Gastroesophageal sphincter (tissue), 4 donors: ENCODE measurements at regions not wholly inside any gene's neighbourhood (a gene's known extent, or its start where the extent isn't known, plus 50 kb on each side); places are given as distances from the start of the nearest gene placed in this dataset.

Experiments
- ATAC-seq: fragments of 150-250 bp; one replicate; pipeline ENCODE4 v1.9.1; 2016; ENCODE audit warnings: mild to moderate bottlenecking, moderate library complexity
- H3K27ac ChIP-seq, 4 donors: fragments of 200-600 bp; sonication (generic) in 3 of 4; 1 replicate in 3 of 4; 2 replicates in 1 of 4; pipeline ENCODE4 v1.5.1; 2016 to 2019
- H3K27me3 ChIP-seq: fragments of 200-600 bp; sonication (generic); one replicate; pipeline ENCODE4 v1.5.1; 2019
- H3K36me3 ChIP-seq, 2 donors: fragments of 200-600 bp; sonication (generic); one replicate each; pipeline ENCODE4 v1.5.1; 2019; ENCODE audit warnings: control low read depth in 1 of 2
- H3K4me1 ChIP-seq, 3 donors: fragments of 200-600 bp; sonication (generic); 1 replicate in 2 of 3; 2 replicates in 1 of 3; pipeline ENCODE4 v1.5.1; 2016 to 2019; ENCODE audit warnings: control low read depth in 2 of 3
- H3K4me3 ChIP-seq, 2 donors: fragments of 200-600 bp; sonication (generic); one replicate each; pipeline ENCODE4 v1.5.1; 2019; ENCODE audit warnings: mild to moderate bottlenecking in 1 of 2, moderate library complexity in 1 of 2
- H3K9me3 ChIP-seq, 3 donors: fragments of 200-600 bp; sonication (generic); one replicate each; pipeline ENCODE4 v1.5.1; 2017 to 2019; ENCODE audit warnings: control low read depth in 2 of 3
- EP300 ChIP-seq: sonication (generic); formaldehyde crosslinking; IDR thresholded peaks from one replicate; pipeline ENCODE4 v1.6.1; 2017; ENCODE audit warnings: antibody characterized with exemption, mild to moderate bottlenecking
- POLR2A ChIP-seq, 2 donors: fragments of 450-650 bp; IDR thresholded peaks; one replicate each; pipeline ENCODE4 v1.6.1; 2017; ENCODE audit warnings: antibody characterized with exemption in 2 of 2, mild to moderate bottlenecking in 2 of 2, moderate library complexity in 1 of 2
- POLR2AphosphoS5 ChIP-seq: sonication (generic); formaldehyde crosslinking; IDR thresholded peaks from one replicate; pipeline ENCODE4 v1.6.1; 2017; ENCODE audit warnings: antibody characterized with exemption
- WGBS, 2 donors: methylation state at CpG; one replicate each; pipeline ENCODE4 v1.1.5; 2018; ENCODE audit warnings: low coverage in 1 of 2; 5-methylcytosine and 5-hydroxymethylcytosine counted together
- TF ChIP-seq, protein P1 (sequence below), 4 experiments: fragments of 200-600 bp in 2 of 4; fragments of 450-650 bp in 2 of 4; sonication (generic) in 1 of 4; IDR thresholded peaks; one replicate each; pipeline ENCODE4 v1.5.1; 2017 to 2019; ENCODE audit warnings: antibody characterized with exemption in 4 of 4, mild to moderate bottlenecking in 2 of 4, moderate library complexity in 2 of 4

DNA sequence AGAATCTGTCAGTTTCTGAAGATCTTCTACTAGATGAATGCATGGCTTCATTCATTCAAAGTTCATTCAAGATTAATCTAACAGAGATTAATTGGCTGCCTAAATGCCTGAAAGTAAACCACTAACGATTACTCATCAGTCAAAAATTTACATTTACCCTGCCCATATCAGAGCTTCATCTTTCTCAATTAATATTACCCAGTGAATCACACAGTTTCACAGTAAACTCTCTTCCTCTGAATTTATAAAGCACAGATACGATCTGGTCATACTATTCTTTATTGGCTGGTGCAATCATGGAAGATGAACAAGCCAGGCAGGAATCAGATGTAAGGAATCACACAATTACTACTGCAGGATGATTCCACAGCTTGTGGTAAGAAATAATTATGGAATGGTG is 377.7 kb downstream of the SLC16A7 start:
- H3K36me3 ChIP-seq = no peaks in the 10 kb centered on the region
- 30 to 32% methylated on average over 2 of the region's 2 CpGs for WGBS, 2 donors
- ATAC-seq = no peak
- H3K9me3 ChIP-seq = no peaks in the 10 kb centered on the region
- H3K27me3 ChIP-seq = no peaks in the 10 kb centered on the region
- no peaks in the 10 kb centered on the region for H3K4me1 ChIP-seq
- no peak overlapping the region for H3K4me3 ChIP-seq
- TF ChIP-seq, protein P1, sequence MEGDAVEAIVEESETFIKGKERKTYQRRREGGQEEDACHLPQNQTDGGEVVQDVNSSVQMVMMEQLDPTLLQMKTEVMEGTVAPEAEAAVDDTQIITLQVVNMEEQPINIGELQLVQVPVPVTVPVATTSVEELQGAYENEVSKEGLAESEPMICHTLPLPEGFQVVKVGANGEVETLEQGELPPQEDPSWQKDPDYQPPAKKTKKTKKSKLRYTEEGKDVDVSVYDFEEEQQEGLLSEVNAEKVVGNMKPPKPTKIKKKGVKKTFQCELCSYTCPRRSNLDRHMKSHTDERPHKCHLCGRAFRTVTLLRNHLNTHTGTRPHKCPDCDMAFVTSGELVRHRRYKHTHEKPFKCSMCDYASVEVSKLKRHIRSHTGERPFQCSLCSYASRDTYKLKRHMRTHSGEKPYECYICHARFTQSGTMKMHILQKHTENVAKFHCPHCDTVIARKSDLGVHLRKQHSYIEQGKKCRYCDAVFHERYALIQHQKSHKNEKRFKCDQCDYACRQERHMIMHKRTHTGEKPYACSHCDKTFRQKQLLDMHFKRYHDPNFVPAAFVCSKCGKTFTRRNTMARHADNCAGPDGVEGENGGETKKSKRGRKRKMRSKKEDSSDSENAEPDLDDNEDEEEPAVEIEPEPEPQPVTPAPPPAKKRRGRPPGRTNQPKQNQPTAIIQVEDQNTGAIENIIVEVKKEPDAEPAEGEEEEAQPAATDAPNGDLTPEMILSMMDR (IDR thresholded peaks at IDR 0.05) = no peak
- no peak for TF ChIP-seq POLR2AphosphoS5
- TF ChIP-seq POLR2A (IDR thresholded peaks at IDR 0.05) = no peak
- no peak for TF ChIP-seq EP300
- H3K27ac ChIP-seq = no peak overlapping the region

DNA sequence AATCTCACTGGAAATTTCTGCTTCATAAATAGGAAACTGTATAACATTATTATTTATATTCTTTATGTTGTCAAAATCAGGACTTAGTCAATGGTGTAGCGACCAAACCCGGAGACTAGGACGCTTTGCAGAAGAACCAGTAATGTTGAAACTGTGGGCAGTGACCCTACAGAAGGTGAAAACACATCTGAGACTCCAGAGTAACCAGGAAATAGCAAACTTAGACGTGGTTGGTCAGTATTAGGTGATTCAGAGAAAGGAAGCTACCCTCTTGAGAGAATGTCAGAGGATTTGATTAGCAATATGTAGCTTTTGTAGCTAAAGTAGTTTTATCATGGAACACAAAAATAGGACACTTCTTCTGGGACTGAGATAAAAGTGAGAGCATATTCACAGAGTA is 381.9 kb downstream of the SLC16A7 start:
- no peaks in the 10 kb centered on the region for H3K4me1 ChIP-seq
- TF ChIP-seq, protein P1 (IDR thresholded peaks at IDR 0.05) = no peak
- TF ChIP-seq POLR2A (IDR thresholded peaks at IDR 0.05) (no peak), EP300 (no peak), POLR2AphosphoS5 (no peak)
- H3K9me3 ChIP-seq = no peaks in the 10 kb centered on the region
- ATAC-seq = no peak
- no peaks in the 10 kb centered on the region for H3K27me3 ChIP-seq
- H3K36me3 ChIP-seq = no peaks in the 10 kb centered on the region
- no peak overlapping the region for H3K27ac ChIP-seq
- H3K4me3 ChIP-seq = no peak overlapping the region
- 61 to 65% methylated on average over 4 of the region's 4 CpGs for WGBS, 2 donors

DNA sequence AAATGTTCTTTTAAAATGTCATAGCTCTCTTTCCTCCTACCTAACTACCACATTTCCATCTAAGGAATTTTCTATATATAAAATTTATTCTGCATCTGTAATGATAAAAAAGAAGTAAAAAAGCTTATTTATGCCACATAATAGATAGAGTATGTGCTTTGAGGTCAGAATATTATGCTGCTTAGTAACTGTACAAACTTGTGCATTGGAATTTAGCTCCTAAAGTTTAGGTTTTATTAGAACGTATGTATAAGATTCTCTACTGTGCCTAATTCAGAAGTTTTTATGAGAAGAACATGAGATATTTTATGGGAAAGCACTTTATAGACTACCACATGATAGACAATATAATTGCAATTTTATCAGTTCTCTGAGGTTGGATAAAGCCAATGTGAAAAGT is 384.6 kb downstream of the SLC16A7 start:
- no peak overlapping the region for H3K27ac ChIP-seq
- no peaks in the 10 kb centered on the region for H3K27me3 ChIP-seq
- H3K36me3 ChIP-seq = no peaks in the 10 kb centered on the region
- H3K4me1 ChIP-seq = no peaks in the 10 kb centered on the region
- no peaks in the 10 kb centered on the region for H3K9me3 ChIP-seq
- ATAC-seq = no peak
- H3K4me3 ChIP-seq = no peak overlapping the region
- 53 to 54% methylated on average over 1 of the region's 1 CpG for WGBS, 2 donors
- TF ChIP-seq EP300 (no peak), POLR2AphosphoS5 (no peak), POLR2A (IDR thresholded peaks at IDR 0.05) (no peak)
- TF ChIP-seq, protein P1 (IDR thresholded peaks at IDR 0.05) = no peak

DNA sequence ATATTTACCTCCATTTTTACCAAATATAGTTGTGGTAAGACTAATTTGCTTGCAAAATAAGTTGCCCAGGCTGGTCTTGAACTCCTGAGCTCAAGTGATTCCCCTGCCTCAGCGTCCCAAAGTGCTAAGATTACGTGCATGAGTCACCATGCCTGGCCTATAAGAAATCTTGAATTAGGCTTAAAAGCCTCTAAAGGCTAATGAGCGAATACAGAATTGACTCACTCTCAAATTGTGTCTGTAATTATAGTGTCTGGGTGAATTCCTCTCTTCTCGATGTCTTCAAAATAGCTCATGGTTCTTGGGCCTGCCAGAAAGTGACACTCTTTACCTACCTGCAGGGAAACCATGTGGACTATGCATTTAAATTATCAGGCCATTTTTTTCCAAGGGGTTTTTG is 403.5 kb downstream of the SLC16A7 start:
- no peaks in the 10 kb centered on the region for H3K9me3 ChIP-seq
- WGBS, 2 donors = 81 to 84% methylated on average over 2 to 4 of the region's 4 CpGs
- H3K4me3 ChIP-seq = no peak overlapping the region
- ATAC-seq = no peak
- no peaks in the 10 kb centered on the region for H3K36me3 ChIP-seq
- H3K27ac ChIP-seq = no peak overlapping the region
- H3K27me3 ChIP-seq = no peaks in the 10 kb centered on the region
- TF ChIP-seq EP300 (no peak), POLR2A (IDR thresholded peaks at IDR 0.05) (no peak), POLR2AphosphoS5 (no peak)
- TF ChIP-seq, protein P1 (IDR thresholded peaks at IDR 0.05) = no peak
- H3K4me1 ChIP-seq = no peaks in the 10 kb centered on the region

GRCh38 chr12:60010486-60010885 is 414.7 kb downstream of the SLC16A7 start:
- 86 to 89% methylated on average over 1 of the region's 1 CpG for WGBS, 2 donors
- Histone ChIP-seq H3K27me3 (no peaks in the 10 kb centered on the region), H3K9me3 (no peaks in the 10 kb centered on the region), H3K36me3 (no peaks in the 10 kb centered on the region), H3K4me3 (no peak overlapping the region), H3K4me1 (no peaks in the 10 kb centered on the region), H3K27ac (no peak overlapping the region)
- no peak for ATAC-seq
- TF ChIP-seq, protein P1 (IDR thresholded peaks at IDR 0.05) = no peak
- TF ChIP-seq EP300 = no peak
- TF ChIP-seq POLR2A (IDR thresholded peaks at IDR 0.05) = no peak
- TF ChIP-seq POLR2AphosphoS5 = no peak
